Endothelial cell of umbilical vein (primary cell): ENCODE measurements at regions not wholly inside any gene's neighbourhood (a gene's known extent, or its start where the extent isn't known, plus 50 kb on each side); places are given as distances from the start of the nearest gene placed in this dataset.

Source experiments
- BruUV-seq: library from RNA; stranded (reverse); fragments of 400-500 nt; replicated peaks from 2 replicates; lab custom pipeline; 2021; lab: Mats Ljungman, UMichigan
- CTCF ChIA-PET: fragments of 300-600, 350-600 bp; sonication (Branson Sonifier 250); formaldehyde crosslinking; loops from one replicate; lab custom pipeline; 2021; ENCODE audit warnings: antibody characterized with exemption, inconsistent platforms; lab: Charles Lee
- POLR2A ChIA-PET: fragments of 300-600, 350-600 bp; sonication (Branson Sonifier 250); formaldehyde crosslinking; loops from one replicate; lab custom pipeline; 2021; ENCODE audit warnings: antibody characterized with exemption, inconsistent platforms; lab: Charles Lee
- DNase-seq: peaks from one replicate; pipeline ENCODE4 v3.0.0-alpha.2; 2011; ENCODE audit warnings: low read depth, low spot score
- FAIRE-seq: peaks from 2 replicates; lab custom pipeline; 2011; peaks lifted over from hg19 to GRCh38; lab: Jason Lieb, UNC
- H2AFZ ChIP-seq: 2 replicates; pipeline ENCODE4 v1.6.0; 2012; ENCODE audit warnings: low read depth, low read length, control low read depth, inconsistent platforms
- H3K27ac ChIP-seq: 2 replicates; pipeline ENCODE4 v1.5.1; 2011; ENCODE audit warnings: low read depth, mild to moderate bottlenecking, control low read depth, low read length, moderate library complexity; ENCODE audit not compliant: insufficient read depth
- H3K27me3 ChIP-seq, 2 experiments: 2 replicates each; pipeline versions ENCODE4 v1.6.0 to v1.6.1; 2011; ENCODE audit warnings: low read length in 2 of 2, mixed read lengths in 1 of 2; ENCODE audit not compliant: control insufficient read depth in 2 of 2, insufficient read depth in 2 of 2
- H3K36me3 ChIP-seq, 2 experiments: 2 replicates in 1 of 2; 3 replicates in 1 of 2; pipeline ENCODE4 v1.5.1; 2011; ENCODE audit warnings: low read length in 2 of 2, mild to moderate bottlenecking in 1 of 2, moderate library complexity in 1 of 2; ENCODE audit not compliant: control insufficient read depth in 2 of 2, insufficient read depth in 2 of 2; ENCODE audit errors: extremely low read depth in 1 of 2
- H3K4me1 ChIP-seq: 3 replicates; pipeline ENCODE4 v1.5.1; 2011; ENCODE audit warnings: mild to moderate bottlenecking, low read length; ENCODE audit not compliant: control insufficient read depth, insufficient read depth; ENCODE audit errors: extremely low read depth
- H3K4me2 ChIP-seq: 2 replicates; pipeline ENCODE4 v1.6.1; 2011; ENCODE audit warnings: low read length, control low read depth, mixed read lengths; ENCODE audit not compliant: insufficient read depth
- H3K4me3 ChIP-seq, 3 experiments: fragments of 200-600 bp in 1 of 3; sonication (generic), shearing (Covaris generic) in 1 of 3; replicated peaks in 1 of 3; 2 replicates each; pipeline ENCODE4 v1.5.1; 2011 to 2016; ENCODE audit warnings: control low read depth in 3 of 3, low read length in 3 of 3, mild to moderate bottlenecking in 2 of 3, inconsistent platforms in 1 of 3, low read depth in 1 of 3, moderate library complexity in 1 of 3; ENCODE audit not compliant: insufficient read depth in 1 of 3
- H3K79me2 ChIP-seq: 2 replicates; pipeline ENCODE4 v1.6.0; 2012; ENCODE audit warnings: low read length, inconsistent platforms; ENCODE audit not compliant: control insufficient read depth, insufficient read depth
- H3K9ac ChIP-seq: replicated peaks from 2 replicates; pipeline ENCODE3; 2011; ENCODE audit warnings: low read length, control low read depth; ENCODE audit not compliant: insufficient read depth; ENCODE audit errors: extremely low read depth
- H3K9me1 ChIP-seq: replicated peaks from 3 replicates; pipeline ENCODE4 v1.6.0; 2011; ENCODE audit warnings: mild to moderate bottlenecking, low read length; ENCODE audit not compliant: control insufficient read depth, insufficient read depth; ENCODE audit errors: extremely low read depth
- H3K9me3 ChIP-seq: replicated peaks from 2 replicates; pipeline ENCODE4 v1.5.1; 2012; ENCODE audit warnings: low read length, inconsistent platforms; ENCODE audit not compliant: control insufficient read depth, insufficient read depth
- H4K20me1 ChIP-seq: replicated peaks from 2 replicates; pipeline ENCODE3; 2011; ENCODE audit warnings: mild to moderate bottlenecking, low read length; ENCODE audit not compliant: control insufficient read depth, insufficient read depth; ENCODE audit errors: extremely low read depth
- CTCF ChIP-seq, 2 donors: IDR thresholded peaks; 1 replicate in 1 of 2; 2 replicates in 1 of 2; pipeline ENCODE4 v1.5.1; 2011; ENCODE audit warnings: low read length in 2 of 2, mild to moderate bottlenecking in 2 of 2, moderate library complexity in 2 of 2, control low read depth in 1 of 2, inconsistent platforms in 1 of 2, low read depth in 1 of 2; ENCODE audit not compliant: insufficient read depth in 1 of 2; ENCODE audit errors: extremely low read depth in 1 of 2
- EZH2 ChIP-seq: IDR thresholded peaks from 2 replicates; pipeline ENCODE4 v1.6.1; 2012; ENCODE audit warnings: borderline replicate concordance, low read depth, mild to moderate bottlenecking, moderate library complexity, low read length, inconsistent platforms; ENCODE audit not compliant: severe bottlenecking
- FOS ChIP-seq: IDR thresholded peaks from 2 replicates; pipeline ENCODE4 v1.6.1; 2011; ENCODE audit warnings: mild to moderate bottlenecking, low read length, moderate library complexity, borderline replicate concordance; ENCODE audit not compliant: insufficient read depth
- GATA2 ChIP-seq: IDR thresholded peaks from 2 replicates; pipeline ENCODE4 v1.7.0; 2011; ENCODE audit warnings: low read depth, mild to moderate bottlenecking, moderate library complexity, mixed read lengths, low read length; ENCODE audit not compliant: insufficient read length, insufficient read depth
- JUN ChIP-seq: IDR thresholded peaks from 2 replicates; pipeline ENCODE4 v1.6.1; 2011; ENCODE audit warnings: borderline replicate concordance, low read depth; ENCODE audit not compliant: insufficient read length, insufficient read depth
- MYC ChIP-seq: IDR thresholded peaks from one replicate; pipeline ENCODE4 v1.6.1; 2011; ENCODE audit warnings: mild to moderate bottlenecking, low read depth, low read length
- POLR2A ChIP-seq: IDR thresholded peaks from 2 replicates; pipeline ENCODE4 v1.6.1; 2012; ENCODE audit warnings: low read depth, mild to moderate bottlenecking, control low read depth, low read length
- POLR2AphosphoS5 ChIP-seq: IDR thresholded peaks from 2 replicates; pipeline ENCODE4 v1.6.1; 2012; ENCODE audit warnings: low read depth, mild to moderate bottlenecking, control low read depth, low read length, moderate library complexity; ENCODE audit not compliant: insufficient read depth
- dilution Hi-C: fragments of 300-500 bp; cut with MboI; formaldehyde crosslinking; loops from one replicate; pipeline ENCODE4 v1.15.0; 2019; ENCODE audit warnings: low sequenced_read_pairs; ENCODE audit not compliant: extremely low pct_ligation_motif_present
- intact Hi-C: fragments of 100-400 bp; cut with micrococcal nuclease; formaldehyde crosslinking; loops from one replicate; pipeline ENCODE4 v1.10.0; 2022
- TF ChIP-seq, protein P1 (sequence below): IDR thresholded peaks from 2 replicates; pipeline ENCODE4 v1.6.1; 2011; ENCODE audit not compliant: insufficient read depth, insufficient read length

DNA sequence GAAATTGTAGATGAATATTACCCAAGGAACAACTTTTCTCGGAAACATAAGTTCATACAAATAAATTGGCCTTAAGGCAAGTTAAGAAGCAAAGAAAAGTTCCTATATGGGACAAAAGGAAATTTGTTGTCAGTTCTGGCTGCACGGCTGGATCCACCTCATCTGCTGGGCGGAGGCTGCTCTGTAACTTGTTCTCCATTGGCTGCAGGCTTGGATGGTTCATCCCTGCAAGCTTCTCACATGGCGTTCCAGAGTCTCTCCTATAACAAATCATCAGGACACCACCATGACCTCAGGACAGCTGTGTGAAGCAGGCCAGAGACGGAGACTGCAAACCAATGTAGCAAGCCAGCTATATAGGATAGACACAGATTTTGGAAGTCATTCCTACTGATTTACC is 81.4 kb upstream of the DAB2 start:
- Histone ChIP-seq H3K9me3 (no peaks in the 10 kb centered on the region), H4K20me1 (no peaks in the 10 kb centered on the region), H2AFZ (no peak overlapping the region), H3K79me2 (no peaks in the 10 kb centered on the region), H3K4me3 (no peak overlapping the region), H3K4me1 (peaks cover 13% of the 10 kb centered on the region), H3K9me1 (no peaks in the 10 kb centered on the region), H3K4me2 (no peak overlapping the region), H3K27me3 (no peaks in the 10 kb centered on the region), H3K27ac (no peak overlapping the region), H3K9ac (no peak overlapping the region), H3K36me3 (no peaks in the 10 kb centered on the region)
- ChIA-PET POLR2A (no interaction called here), CTCF (interaction anchor here (2.3 kb wide), 1 partner anchor 81 kb away, joined by 7 read pairs; the partner anchor contains the start of gene DAB2)
- dilution Hi-C loops (no loop called here), intact Hi-C loops (no loop called here)
- no TSS peak for BruUV-seq
- FAIRE-seq (no peak), DNase-seq (no peak)
- TF ChIP-seq MYC, result no peak
- TF ChIP-seq, protein P1, sequence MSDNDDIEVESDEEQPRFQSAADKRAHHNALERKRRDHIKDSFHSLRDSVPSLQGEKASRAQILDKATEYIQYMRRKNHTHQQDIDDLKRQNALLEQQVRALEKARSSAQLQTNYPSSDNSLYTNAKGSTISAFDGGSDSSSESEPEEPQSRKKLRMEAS, result no peak
- no peak for TF ChIP-seq FOS
- TF ChIP-seq CTCF (IDR thresholded peaks at IDR 0.05; ENCODE audit: extremely low read depth in 1 of 2, insufficient read depth in 1 of 2, low read depth in 1 of 2, low read length in 2 of 2), result no peak
- no peak for TF ChIP-seq POLR2A
- no peak for TF ChIP-seq JUN
- TF ChIP-seq GATA2, result no peak
- TF ChIP-seq EZH2, result no peak
- no peak for TF ChIP-seq POLR2AphosphoS5
